ENCODE measurements at regions not wholly inside any gene's neighbourhood (a gene's known extent, or its start where the extent isn't known, plus 50 kb on each side); places are given as distances from the start of the nearest gene placed in this dataset.

- no peaks in the 10 kb centered on the region for H3K36me3 ChIP-seq (ENCODE audit: control insufficient read depth in 1 of 2, insufficient read depth in 2 of 2, low read length in 2 of 2)
- peaks cover 0 to 4% of the 10 kb centered on the region in 2 donors for H3K27me3 ChIP-seq (ENCODE audit: control insufficient read depth in 1 of 2, insufficient read depth in 2 of 2, low read length in 2 of 2)
- H3K27ac ChIP-seq (ENCODE audit: low read depth, low read length), result no peak overlapping the region
- H3K4me3 ChIP-seq (ENCODE audit: low read depth in 1 of 2, low read length in 2 of 2), result no peak overlapping the region
- no peak overlapping the region for H3K9ac ChIP-seq (ENCODE audit: low read depth in 1 of 2, low read length in 2 of 2)
- H3K9me3 ChIP-seq (ENCODE audit: control insufficient read depth in 1 of 2, low read length in 2 of 2), result no peaks in the 10 kb centered on the region
- no peaks in the 10 kb centered on the region for H3K4me1 ChIP-seq (ENCODE audit: control insufficient read depth in 1 of 2, insufficient read depth in 2 of 2, low read length in 2 of 2)
Observed at GRCh38 chr6:4510906-4511640, 265.1 kb upstream of the CDYL start.

GRCh38 chr6:4510317-4510716, 265.9 kb upstream of the CDYL start:
- no peaks in the 10 kb centered on the region for H3K9me3 ChIP-seq (ENCODE audit: control insufficient read depth in 1 of 2, low read length in 2 of 2)
- no peak overlapping the region for H3K4me3 ChIP-seq (ENCODE audit: low read depth in 1 of 2, low read length in 2 of 2)
- H3K9ac ChIP-seq (ENCODE audit: low read depth in 1 of 2, low read length in 2 of 2), result no peak overlapping the region
- H3K36me3 ChIP-seq (ENCODE audit: control insufficient read depth in 1 of 2, insufficient read depth in 2 of 2, low read length in 2 of 2), result no peaks in the 10 kb centered on the region
- no peak overlapping the region for H3K27ac ChIP-seq (ENCODE audit: low read depth, low read length)
- H3K27me3 ChIP-seq (ENCODE audit: control insufficient read depth in 1 of 2, insufficient read depth in 2 of 2, low read length in 2 of 2), result peaks cover 0 to under 1% of the 10 kb centered on the region in 2 donors
- no peaks in the 10 kb centered on the region for H3K4me1 ChIP-seq (ENCODE audit: control insufficient read depth in 1 of 2, insufficient read depth in 2 of 2, low read length in 2 of 2)

DNA sequence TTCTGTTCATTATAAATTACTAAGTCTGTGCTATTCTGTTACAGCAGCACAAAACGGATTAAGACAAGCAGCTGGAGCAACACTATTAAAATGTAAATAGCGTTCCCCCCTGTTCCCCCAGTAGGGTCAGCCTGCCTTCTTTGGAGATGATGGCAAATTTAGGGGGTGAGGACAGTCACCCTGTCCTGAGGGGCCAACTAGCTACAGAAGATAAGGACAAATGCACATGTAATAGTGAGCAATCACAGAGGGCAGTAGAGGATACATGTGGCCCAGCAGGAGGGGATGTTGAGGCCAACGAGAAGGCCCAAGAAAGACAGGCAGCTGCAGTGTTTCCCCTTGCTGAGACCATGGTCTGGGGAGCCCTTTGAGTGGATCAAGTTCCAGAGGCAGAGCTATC, 266.7 kb upstream of the CDYL start:
- Histone ChIP-seq H3K27ac (ENCODE audit: low read depth, low read length) (no peak overlapping the region), H3K9me3 (ENCODE audit: control insufficient read depth in 1 of 2, low read length in 2 of 2) (no peaks in the 10 kb centered on the region), H3K9ac (ENCODE audit: low read depth in 1 of 2, low read length in 2 of 2) (no peak overlapping the region), H3K4me1 (ENCODE audit: control insufficient read depth in 1 of 2, insufficient read depth in 2 of 2, low read length in 2 of 2) (no peaks in the 10 kb centered on the region), H3K27me3 (ENCODE audit: control insufficient read depth in 1 of 2, insufficient read depth in 2 of 2, low read length in 2 of 2) (no peaks in the 10 kb centered on the region), H3K4me3 (ENCODE audit: low read depth in 1 of 2, low read length in 2 of 2) (no peak overlapping the region), H3K36me3 (ENCODE audit: control insufficient read depth in 1 of 2, insufficient read depth in 2 of 2, low read length in 2 of 2) (no peaks in the 10 kb centered on the region)

DNA sequence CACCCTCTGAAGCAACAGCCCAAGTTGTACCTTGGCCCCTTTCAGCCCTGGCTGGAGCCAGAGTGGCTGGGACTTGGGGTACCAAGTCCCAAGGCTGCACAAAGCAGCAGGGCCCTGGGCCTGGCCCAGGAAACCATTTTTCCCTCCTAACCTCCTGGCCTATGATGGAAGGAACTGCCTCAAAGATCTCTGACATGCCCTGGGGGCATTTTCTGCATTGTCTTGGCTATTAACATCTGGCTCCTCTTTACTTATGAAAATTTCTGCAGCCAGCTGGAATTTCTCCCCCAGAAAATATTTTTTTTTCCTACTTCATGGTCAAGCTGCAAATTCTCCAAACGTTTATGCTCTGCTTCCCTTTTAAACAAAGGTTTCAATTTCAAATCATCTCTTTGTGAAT, 269.4 kb upstream of the CDYL start:
- H3K9ac ChIP-seq (ENCODE audit: low read depth in 1 of 2, low read length in 2 of 2), result no peak overlapping the region
- no peaks in the 10 kb centered on the region for H3K27me3 ChIP-seq (ENCODE audit: control insufficient read depth in 1 of 2, insufficient read depth in 2 of 2, low read length in 2 of 2)
- H3K4me1 ChIP-seq (ENCODE audit: control insufficient read depth in 1 of 2, insufficient read depth in 2 of 2, low read length in 2 of 2), result no peaks in the 10 kb centered on the region
- H3K27ac ChIP-seq (ENCODE audit: low read depth, low read length), result no peak overlapping the region
- no peak overlapping the region for H3K4me3 ChIP-seq (ENCODE audit: low read depth in 1 of 2, low read length in 2 of 2)
- no peaks in the 10 kb centered on the region for H3K9me3 ChIP-seq (ENCODE audit: control insufficient read depth in 1 of 2, low read length in 2 of 2)
- no peaks in the 10 kb centered on the region for H3K36me3 ChIP-seq (ENCODE audit: control insufficient read depth in 1 of 2, insufficient read depth in 2 of 2, low read length in 2 of 2)

DNA sequence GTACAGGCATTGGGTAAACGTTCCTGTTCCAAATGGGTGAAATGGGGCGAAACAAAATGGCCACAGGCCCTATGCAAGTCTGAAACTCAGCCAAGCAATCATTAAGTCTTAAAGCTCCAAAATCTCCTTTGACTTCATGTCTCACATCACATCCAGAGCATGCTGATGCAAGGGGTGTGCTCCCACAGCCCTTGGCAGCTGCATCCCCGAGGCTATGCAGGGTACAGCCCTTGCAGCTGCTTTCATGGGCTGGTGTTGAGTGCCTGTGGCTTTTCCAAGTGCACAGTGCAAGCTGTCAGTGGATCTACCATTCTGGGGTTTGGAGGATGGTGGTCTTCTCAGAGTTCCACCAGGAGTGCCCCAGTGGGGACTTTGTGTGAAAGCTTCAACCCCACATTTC, 270.0 kb upstream of the CDYL start:
- Histone ChIP-seq H3K27me3 (ENCODE audit: control insufficient read depth in 1 of 2, insufficient read depth in 2 of 2, low read length in 2 of 2) (no peaks in the 10 kb centered on the region), H3K9me3 (ENCODE audit: control insufficient read depth in 1 of 2, low read length in 2 of 2) (no peaks in the 10 kb centered on the region), H3K36me3 (ENCODE audit: control insufficient read depth in 1 of 2, insufficient read depth in 2 of 2, low read length in 2 of 2) (no peaks in the 10 kb centered on the region), H3K27ac (ENCODE audit: low read depth, low read length) (no peak overlapping the region), H3K4me1 (ENCODE audit: control insufficient read depth in 1 of 2, insufficient read depth in 2 of 2, low read length in 2 of 2) (no peaks in the 10 kb centered on the region), H3K9ac (ENCODE audit: low read depth in 1 of 2, low read length in 2 of 2) (no peak overlapping the region), H3K4me3 (ENCODE audit: low read depth in 1 of 2, low read length in 2 of 2) (no peak overlapping the region)

DNA sequence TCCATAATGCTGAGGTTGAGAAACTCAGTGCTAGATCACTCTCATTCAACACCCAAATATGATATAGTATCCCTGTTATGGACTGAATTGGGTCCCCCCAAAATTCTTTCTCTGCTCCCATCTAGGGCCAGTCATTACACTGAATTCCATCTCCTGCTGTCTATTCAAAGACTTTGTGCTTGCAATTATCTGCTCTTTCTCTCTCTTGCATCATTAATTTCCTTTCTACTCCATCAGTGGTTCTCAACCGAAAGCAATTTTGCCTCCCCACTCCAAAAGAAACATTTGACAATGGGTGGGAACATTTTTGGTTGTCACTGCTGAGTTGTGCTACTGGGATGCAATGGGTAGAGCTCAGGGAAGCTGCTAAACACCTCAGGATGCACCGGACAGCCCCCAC, 271.5 kb upstream of the CDYL start:
- no peak overlapping the region for H3K9ac ChIP-seq (ENCODE audit: low read depth in 1 of 2, low read length in 2 of 2)
- no peaks in the 10 kb centered on the region for H3K9me3 ChIP-seq (ENCODE audit: control insufficient read depth in 1 of 2, low read length in 2 of 2)
- no peak overlapping the region for H3K4me3 ChIP-seq (ENCODE audit: low read depth in 1 of 2, low read length in 2 of 2)
- H3K36me3 ChIP-seq (ENCODE audit: control insufficient read depth in 1 of 2, insufficient read depth in 2 of 2, low read length in 2 of 2), result no peaks in the 10 kb centered on the region
- no peak overlapping the region for H3K27ac ChIP-seq (ENCODE audit: low read depth, low read length)
- H3K27me3 ChIP-seq (ENCODE audit: control insufficient read depth in 1 of 2, insufficient read depth in 2 of 2, low read length in 2 of 2), result no peaks in the 10 kb centered on the region
- no peaks in the 10 kb centered on the region for H3K4me1 ChIP-seq (ENCODE audit: control insufficient read depth in 1 of 2, insufficient read depth in 2 of 2, low read length in 2 of 2)

DNA sequence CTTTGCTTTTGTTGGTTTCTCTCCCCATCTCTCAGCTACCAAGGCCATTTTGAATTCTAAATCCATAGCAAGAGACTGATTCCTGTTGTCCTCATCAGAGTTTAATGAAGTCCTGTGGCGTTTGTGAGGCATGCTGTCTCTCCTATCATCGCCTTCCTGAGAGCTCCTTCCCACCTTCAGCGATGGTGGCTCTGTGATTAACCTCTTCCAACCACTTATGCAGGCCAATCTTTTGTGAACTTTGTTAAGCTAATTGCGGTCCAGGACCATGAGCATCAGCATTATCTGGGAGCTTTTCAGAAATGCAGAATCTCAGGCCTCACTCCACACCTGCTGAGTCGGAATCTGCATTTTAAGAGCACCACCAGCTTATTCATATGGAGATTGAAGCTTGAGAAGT, 272.5 kb upstream of the CDYL start:
- Histone ChIP-seq H3K4me1 (ENCODE audit: control insufficient read depth in 1 of 2, insufficient read depth in 2 of 2, low read length in 2 of 2) (no peaks in the 10 kb centered on the region), H3K27me3 (ENCODE audit: control insufficient read depth in 1 of 2, insufficient read depth in 2 of 2, low read length in 2 of 2) (no peaks in the 10 kb centered on the region), H3K27ac (ENCODE audit: low read depth, low read length) (no peak overlapping the region), H3K9me3 (ENCODE audit: control insufficient read depth in 1 of 2, low read length in 2 of 2) (no peaks in the 10 kb centered on the region), H3K36me3 (ENCODE audit: control insufficient read depth in 1 of 2, insufficient read depth in 2 of 2, low read length in 2 of 2) (no peaks in the 10 kb centered on the region), H3K9ac (ENCODE audit: low read depth in 1 of 2, low read length in 2 of 2) (no peak overlapping the region), H3K4me3 (ENCODE audit: low read depth in 1 of 2, low read length in 2 of 2) (no peak overlapping the region)

- Histone ChIP-seq H3K36me3 (ENCODE audit: control insufficient read depth in 1 of 2, insufficient read depth in 2 of 2, low read length in 2 of 2) (no peaks in the 10 kb centered on the region), H3K27ac (ENCODE audit: low read depth, low read length) (no peak overlapping the region), H3K4me3 (ENCODE audit: low read depth in 1 of 2, low read length in 2 of 2) (no peak overlapping the region), H3K9ac (ENCODE audit: low read depth in 1 of 2, low read length in 2 of 2) (no peak overlapping the region), H3K9me3 (ENCODE audit: control insufficient read depth in 1 of 2, low read length in 2 of 2) (no peaks in the 10 kb centered on the region), H3K4me1 (ENCODE audit: control insufficient read depth in 1 of 2, insufficient read depth in 2 of 2, low read length in 2 of 2) (no peaks in the 10 kb centered on the region), H3K27me3 (ENCODE audit: control insufficient read depth in 1 of 2, insufficient read depth in 2 of 2, low read length in 2 of 2) (no peaks in the 10 kb centered on the region)
Observed at GRCh38 chr6:4496284-4496683, 279.9 kb upstream of the CDYL start.

DNA sequence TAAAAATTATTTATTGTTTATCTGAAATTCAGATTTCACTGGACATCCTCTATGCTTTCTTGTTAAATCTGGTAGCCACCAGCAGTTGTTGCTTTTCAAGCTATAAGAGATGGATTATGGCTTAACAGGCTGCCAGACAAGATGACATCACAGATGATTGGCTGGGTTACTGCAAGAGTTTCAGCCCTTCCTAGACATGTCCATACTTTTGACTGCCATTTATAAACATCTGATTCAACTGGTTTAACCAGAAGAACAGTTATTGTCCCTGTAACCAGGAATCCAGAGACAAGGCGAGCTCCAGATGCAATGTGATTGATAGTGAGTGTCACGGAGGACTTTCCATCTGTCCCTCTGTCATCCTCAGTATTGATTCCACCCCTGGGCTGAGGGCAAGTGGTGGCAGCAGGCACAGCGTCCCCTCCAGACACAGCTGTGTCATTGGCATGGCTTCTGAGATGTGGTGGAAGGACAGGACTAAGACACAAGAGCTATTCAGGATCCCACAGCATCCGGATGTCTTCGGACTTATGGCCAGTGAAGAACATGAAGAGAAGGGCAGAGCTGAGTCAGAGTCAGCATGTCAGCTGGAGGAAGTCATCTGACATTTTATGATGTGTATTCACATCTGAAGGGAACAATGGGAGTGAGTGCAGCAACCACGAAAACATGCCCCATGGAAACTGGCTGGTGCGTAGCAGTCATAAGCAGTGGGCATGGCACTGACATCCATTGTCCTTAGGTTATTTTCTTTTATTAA, 284.5 kb upstream of the CDYL start:
- Histone ChIP-seq H3K36me3 (ENCODE audit: control insufficient read depth in 1 of 2, insufficient read depth in 2 of 2, low read length in 2 of 2) (no peaks in the 10 kb centered on the region), H3K27ac (ENCODE audit: low read depth, low read length) (no peak overlapping the region), H3K9me3 (ENCODE audit: control insufficient read depth in 1 of 2, low read length in 2 of 2) (peaks cover 15 to 19% of the 10 kb centered on the region in 2 donors), H3K4me3 (ENCODE audit: low read depth in 1 of 2, low read length in 2 of 2) (no peak overlapping the region), H3K4me1 (ENCODE audit: control insufficient read depth in 1 of 2, insufficient read depth in 2 of 2, low read length in 2 of 2) (no peaks in the 10 kb centered on the region), H3K27me3 (ENCODE audit: control insufficient read depth in 1 of 2, insufficient read depth in 2 of 2, low read length in 2 of 2) (no peaks in the 10 kb centered on the region), H3K9ac (ENCODE audit: low read depth in 1 of 2, low read length in 2 of 2) (no peak overlapping the region)

DNA sequence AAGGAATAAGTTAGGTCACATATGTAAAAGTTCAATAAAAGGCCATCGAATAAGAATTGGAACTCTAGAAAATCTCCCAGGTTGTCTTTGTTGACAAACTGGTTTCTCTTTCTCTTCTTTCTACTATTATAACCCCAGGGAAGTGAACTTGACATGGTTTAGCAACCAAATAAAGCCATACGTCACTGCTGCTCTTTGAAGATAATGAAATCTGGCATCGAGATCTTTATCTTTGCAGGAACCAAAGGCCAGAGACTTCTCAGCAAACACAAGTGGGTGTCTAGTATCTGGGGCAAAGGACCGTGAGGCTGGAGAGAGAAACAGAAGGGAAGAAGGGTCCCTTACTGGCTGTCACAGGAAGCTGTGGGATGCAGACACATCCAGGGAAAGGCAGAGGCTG, 286.7 kb upstream of the CDYL start:
- Histone ChIP-seq H3K27me3 (ENCODE audit: control insufficient read depth in 1 of 2, insufficient read depth in 2 of 2, low read length in 2 of 2) (no peaks in the 10 kb centered on the region), H3K9me3 (ENCODE audit: control insufficient read depth in 1 of 2, low read length in 2 of 2) (peaks cover 15 to 19% of the 10 kb centered on the region in 2 donors)

More for the DNA sequence above, 286.7 kb upstream of the CDYL start:
- Histone ChIP-seq H3K9ac (ENCODE audit: low read depth in 1 of 2, low read length in 2 of 2) (no peak overlapping the region), H3K36me3 (ENCODE audit: control insufficient read depth in 1 of 2, insufficient read depth in 2 of 2, low read length in 2 of 2) (no peaks in the 10 kb centered on the region), H3K4me3 (ENCODE audit: low read depth in 1 of 2, low read length in 2 of 2) (no peak overlapping the region), H3K27ac (ENCODE audit: low read depth, low read length) (no peak overlapping the region), H3K4me1 (ENCODE audit: control insufficient read depth in 1 of 2, insufficient read depth in 2 of 2, low read length in 2 of 2) (no peaks in the 10 kb centered on the region)

Data from duodenal mucosa (tissue), 2 donors.